ENCODE measurements at regions not wholly inside any gene's neighbourhood (a gene's known extent, or its start where the extent isn't known, plus 50 kb on each side); places are given as distances from the start of the nearest gene placed in this dataset.

- H3K4me2 ChIP-seq (ENCODE audit: insufficient read depth, low read length): no peak overlapping the region
- H3K27ac ChIP-seq (ENCODE audit: insufficient read depth, low read depth, low read length): no peak overlapping the region
- BruUV-seq (replicated peaks): no TSS peak
- no peaks in the 10 kb centered on the region for H3K9me1 ChIP-seq (replicated peaks; ENCODE audit: control insufficient read depth, extremely low read depth, insufficient read depth, low read length)
- ChIA-PET POLR2A (no interaction called here), CTCF (interaction anchor here (1.1 kb wide), 1 partner anchor 112 kb away, joined by 4 read pairs; no protein-coding TSS in a partner anchor)
- no peak overlapping the region for H2AFZ ChIP-seq (ENCODE audit: low read depth, low read length)
- H3K9ac ChIP-seq (replicated peaks; ENCODE audit: extremely low read depth, insufficient read depth, low read length): no peak overlapping the region
- H3K4me3 ChIP-seq (replicated peaks in 1 of 3; ENCODE audit: insufficient read depth in 1 of 3, low read depth in 1 of 3, low read length in 3 of 3): no peak overlapping the region
- dilution Hi-C loops (cut with MboI; ENCODE audit: extremely low pct_ligation_motif_present, low sequenced_read_pairs): no loop called here
- FAIRE-seq (no peak), DNase-seq (ENCODE audit: low read depth, low spot score) (no peak)
- no peaks in the 10 kb centered on the region for H3K9me3 ChIP-seq (replicated peaks; ENCODE audit: control insufficient read depth, insufficient read depth, low read length)
- H3K79me2 ChIP-seq (ENCODE audit: control insufficient read depth, insufficient read depth, low read length): no peaks in the 10 kb centered on the region
- no peaks in the 10 kb centered on the region for H3K4me1 ChIP-seq (ENCODE audit: control insufficient read depth, extremely low read depth, insufficient read depth, low read length)
- H4K20me1 ChIP-seq (replicated peaks; ENCODE audit: control insufficient read depth, extremely low read depth, insufficient read depth, low read length): no peaks in the 10 kb centered on the region
- no peak for TF ChIP-seq MAX (IDR thresholded peaks at IDR 0.05; ENCODE audit: insufficient read depth, insufficient read length)
- no peak for TF ChIP-seq GATA2 (IDR thresholded peaks at IDR 0.05; ENCODE audit: insufficient read depth, insufficient read length, low read depth, low read length)
- TF ChIP-seq JUN (IDR thresholded peaks at IDR 0.05; ENCODE audit: borderline replicate concordance, insufficient read depth, insufficient read length, low read depth): no peak
- TF ChIP-seq MYC (IDR thresholded peaks at IDR 0.05; ENCODE audit: low read depth, low read length): no peak
- TF ChIP-seq POLR2A (IDR thresholded peaks at IDR 0.05; ENCODE audit: low read depth, low read length): no peak
- TF ChIP-seq, protein P1, sequence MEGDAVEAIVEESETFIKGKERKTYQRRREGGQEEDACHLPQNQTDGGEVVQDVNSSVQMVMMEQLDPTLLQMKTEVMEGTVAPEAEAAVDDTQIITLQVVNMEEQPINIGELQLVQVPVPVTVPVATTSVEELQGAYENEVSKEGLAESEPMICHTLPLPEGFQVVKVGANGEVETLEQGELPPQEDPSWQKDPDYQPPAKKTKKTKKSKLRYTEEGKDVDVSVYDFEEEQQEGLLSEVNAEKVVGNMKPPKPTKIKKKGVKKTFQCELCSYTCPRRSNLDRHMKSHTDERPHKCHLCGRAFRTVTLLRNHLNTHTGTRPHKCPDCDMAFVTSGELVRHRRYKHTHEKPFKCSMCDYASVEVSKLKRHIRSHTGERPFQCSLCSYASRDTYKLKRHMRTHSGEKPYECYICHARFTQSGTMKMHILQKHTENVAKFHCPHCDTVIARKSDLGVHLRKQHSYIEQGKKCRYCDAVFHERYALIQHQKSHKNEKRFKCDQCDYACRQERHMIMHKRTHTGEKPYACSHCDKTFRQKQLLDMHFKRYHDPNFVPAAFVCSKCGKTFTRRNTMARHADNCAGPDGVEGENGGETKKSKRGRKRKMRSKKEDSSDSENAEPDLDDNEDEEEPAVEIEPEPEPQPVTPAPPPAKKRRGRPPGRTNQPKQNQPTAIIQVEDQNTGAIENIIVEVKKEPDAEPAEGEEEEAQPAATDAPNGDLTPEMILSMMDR (IDR thresholded peaks at IDR 0.05; ENCODE audit: extremely low read depth in 1 of 2, insufficient read depth in 1 of 2, low read depth in 1 of 2, low read length in 2 of 2): no peak
- TF ChIP-seq POLR2AphosphoS5 (IDR thresholded peaks at IDR 0.05; ENCODE audit: insufficient read depth, low read depth, low read length): no peak
- no peak for TF ChIP-seq FOS (IDR thresholded peaks at IDR 0.05; ENCODE audit: borderline replicate concordance, insufficient read depth, low read length)
- TF ChIP-seq EZH2 (IDR thresholded peaks at IDR 0.05; ENCODE audit: borderline replicate concordance, low read depth, low read length, severe bottlenecking): no peak
- intact Hi-C loops (cut with micrococcal nuclease): no loop called here
- H3K36me3 ChIP-seq (ENCODE audit: control insufficient read depth in 2 of 2, extremely low read depth in 1 of 2, insufficient read depth in 2 of 2, low read length in 2 of 2): no peaks in the 10 kb centered on the region
- peaks cover 0 to 2% of the 10 kb centered on the region in 2 experiments for H3K27me3 ChIP-seq (ENCODE audit: control insufficient read depth in 2 of 2, insufficient read depth in 2 of 2, low read length in 2 of 2)
These were observed 225.4 kb downstream of the SYK start for GRCh38 chr9:91027005-91027404.
